Ectodermal cell (in vitro differentiated cells): ENCODE measurements at regions not wholly inside any gene's neighbourhood (a gene's known extent, or its start where the extent isn't known, plus 50 kb on each side); places are given as distances from the start of the nearest gene placed in this dataset.

ENCODE experiments used
- H3K27ac ChIP-seq: 2 replicates; pipeline ENCODE4 v1.7.0; 2013; ENCODE audit warnings: mild to moderate bottlenecking, low read depth, low read length; ENCODE audit not compliant: insufficient read depth, poor library complexity, severe bottlenecking
- H3K27me3 ChIP-seq: 2 replicates; pipeline ENCODE4 v1.7.0; 2013; ENCODE audit warnings: mild to moderate bottlenecking, low read length; ENCODE audit not compliant: insufficient read depth, control insufficient read depth, poor library complexity, severe bottlenecking
- H3K36me3 ChIP-seq: one replicate; pipeline ENCODE4 v1.7.0; 2013; ENCODE audit warnings: low read length; ENCODE audit not compliant: control insufficient read depth, insufficient read depth
- H3K4me1 ChIP-seq: one replicate; pipeline ENCODE4 v1.7.0; 2013; ENCODE audit warnings: low read length; ENCODE audit not compliant: control insufficient read depth, insufficient read depth
- H3K4me3 ChIP-seq: 2 replicates; pipeline ENCODE4 v1.7.0; 2013; ENCODE audit warnings: low read depth, low read length, control low read depth; ENCODE audit not compliant: insufficient read depth
- H3K9me3 ChIP-seq: 2 replicates; pipeline ENCODE4 v1.7.0; 2013; ENCODE audit warnings: mild to moderate bottlenecking, low read length, moderate library complexity; ENCODE audit not compliant: control insufficient read depth
- WGBS, 2 experiments: methylation state at CpG; one replicate each; pipeline ENCODE4 v1.1.7; 2013; ENCODE audit warnings: missing lambda C conversion rate in 2 of 2; 5-methylcytosine and 5-hydroxymethylcytosine counted together

DNA sequence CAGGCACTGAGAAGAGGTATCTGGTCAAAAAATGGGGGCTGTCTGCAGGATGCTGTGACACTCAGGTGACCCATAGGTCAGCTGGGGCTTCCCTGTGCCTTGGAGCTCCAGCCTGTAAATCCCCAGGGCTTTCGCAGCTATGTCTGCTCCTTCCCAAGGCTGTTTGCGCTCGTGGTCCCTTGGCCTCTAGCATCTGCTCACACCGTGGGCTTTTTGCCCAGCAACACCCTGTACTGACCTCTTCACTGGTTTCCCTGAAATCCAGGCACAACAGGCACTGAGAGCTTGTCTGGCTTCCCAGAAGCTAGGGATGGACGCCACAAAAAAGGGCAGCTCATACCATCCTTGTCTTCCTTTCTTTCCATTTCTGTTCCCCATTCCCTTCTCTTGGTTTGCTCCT is 280.3 kb upstream of the HABP2 start:
- Histone ChIP-seq H3K27ac (no peak overlapping the region), H3K4me1 (peaks cover 13% of the 10 kb centered on the region), H3K27me3 (no peaks in the 10 kb centered on the region), H3K4me3 (no peak overlapping the region), H3K36me3 (no peaks in the 10 kb centered on the region), H3K9me3 (no peaks in the 10 kb centered on the region)
- WGBS, 2 experiments = 92% methylated on average over 5 of the region's 5 CpGs

DNA sequence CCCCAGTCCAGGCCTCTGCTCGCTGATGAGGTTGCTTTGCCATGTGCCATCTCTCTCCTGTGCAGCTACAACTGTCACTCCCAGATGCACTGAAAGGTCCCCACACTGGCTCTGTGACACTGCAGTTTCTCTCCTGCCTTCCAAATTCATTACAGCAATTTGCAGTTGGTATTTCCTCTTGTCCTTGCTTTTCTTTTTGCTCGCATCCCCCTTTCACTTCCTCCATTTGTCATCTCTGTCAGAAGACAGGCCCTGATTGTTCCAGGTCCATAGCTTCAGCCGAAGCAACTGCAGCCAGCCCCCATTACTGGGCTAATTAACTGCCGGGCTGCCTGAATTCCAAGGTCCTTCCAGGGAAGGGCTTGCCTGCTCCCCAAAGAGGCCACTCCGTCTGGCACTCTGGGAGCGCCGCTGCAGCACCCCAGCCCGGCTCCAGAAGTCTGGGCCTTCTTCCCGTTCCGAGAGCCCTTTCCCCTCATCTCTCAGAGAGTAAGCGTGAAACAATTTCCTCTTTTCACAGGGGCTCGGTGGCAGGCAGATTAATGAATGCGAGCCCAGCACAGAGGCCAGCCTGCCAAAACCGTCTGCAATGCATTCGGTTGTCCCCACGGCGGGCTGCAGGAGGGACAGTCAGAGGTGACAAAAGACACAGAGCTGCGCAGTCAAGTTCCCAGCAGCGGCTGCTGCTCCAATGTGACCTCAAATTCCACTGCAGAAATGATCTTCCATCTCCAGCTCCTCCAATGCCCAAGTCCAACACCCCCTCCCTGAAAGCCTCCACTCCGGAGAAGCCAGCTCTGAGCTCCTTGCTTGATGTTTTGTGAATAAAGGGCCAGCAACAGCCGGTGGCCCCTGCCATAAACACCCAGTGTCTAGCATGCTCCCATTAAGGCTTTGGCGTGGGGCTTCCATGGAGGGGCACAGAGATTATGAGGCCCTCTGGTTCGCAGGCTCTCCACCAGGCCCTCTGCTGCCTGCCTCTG is 279.4 kb upstream of the HABP2 start:
- H3K4me1 ChIP-seq = peaks cover 13% of the 10 kb centered on the region
- H3K9me3 ChIP-seq = no peaks in the 10 kb centered on the region
- H3K27me3 ChIP-seq = no peaks in the 10 kb centered on the region
- H3K27ac ChIP-seq = peak overlapping the region; percentile 52
- no peaks in the 10 kb centered on the region for H3K36me3 ChIP-seq
- WGBS, 2 experiments = 65 to 72% methylated on average over 23 of the region's 23 CpGs
- H3K4me3 ChIP-seq = no peak overlapping the region

DNA sequence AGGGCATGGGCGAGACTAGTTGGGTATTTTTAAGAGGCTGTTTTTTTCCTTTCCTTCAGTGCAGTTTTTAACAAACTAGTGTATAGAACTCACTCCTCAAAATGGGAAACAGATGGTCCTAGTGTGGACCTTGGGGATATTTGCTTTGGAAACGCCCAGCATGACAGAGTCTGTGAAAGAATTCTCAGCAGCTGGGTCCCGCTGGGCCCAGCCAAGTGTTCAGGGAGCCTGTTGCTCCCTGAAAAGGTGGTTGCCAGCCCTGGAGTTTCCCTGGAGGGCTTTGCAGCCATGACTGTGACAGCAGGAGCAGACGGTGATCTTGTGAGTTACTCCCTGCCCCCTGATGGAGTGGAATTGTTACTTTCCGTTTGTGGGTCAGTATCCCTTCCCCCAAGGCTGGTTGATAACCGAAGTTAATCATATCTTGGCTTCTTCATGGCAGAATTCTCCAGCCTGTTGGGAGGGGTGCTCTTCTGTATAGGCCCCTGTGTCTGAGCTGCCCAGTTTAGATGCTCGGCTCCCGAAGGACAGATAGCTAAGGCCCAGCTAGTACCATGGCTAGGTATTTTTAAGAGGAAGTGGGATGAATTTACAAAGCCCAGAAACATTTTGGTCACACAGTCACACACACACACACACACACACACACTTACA is 278.6 kb upstream of the HABP2 start:
- Histone ChIP-seq H3K4me3 (no peak overlapping the region), H3K36me3 (no peaks in the 10 kb centered on the region), H3K27me3 (no peaks in the 10 kb centered on the region), H3K4me1 (peaks cover 13% of the 10 kb centered on the region), H3K9me3 (no peaks in the 10 kb centered on the region), H3K27ac (no peak overlapping the region)
- 83 to 84% methylated on average over 8 of the region's 8 CpGs for WGBS, 2 experiments

DNA sequence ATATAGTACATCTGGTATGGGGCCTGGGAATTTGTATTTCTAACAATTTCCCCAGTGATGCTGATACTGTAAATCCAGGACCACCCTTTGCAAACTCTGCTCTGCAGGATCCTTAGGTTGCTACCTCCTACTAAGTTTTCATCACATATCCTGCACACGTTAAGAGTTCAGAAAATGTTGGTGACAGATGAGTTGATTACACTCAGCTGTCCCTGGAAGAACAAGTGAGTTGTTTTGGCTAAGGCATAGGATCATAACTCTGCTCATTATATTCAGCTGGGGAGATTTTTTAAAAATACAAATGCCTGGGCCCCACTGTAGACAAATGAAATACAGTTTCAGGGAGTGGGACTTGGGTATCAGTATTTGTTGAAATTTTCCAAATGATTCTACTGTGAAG is 274.6 kb upstream of the HABP2 start:
- Histone ChIP-seq H3K4me1 (peaks cover 8% of the 10 kb centered on the region), H3K9me3 (no peaks in the 10 kb centered on the region), H3K27me3 (no peaks in the 10 kb centered on the region), H3K27ac (no peak overlapping the region), H3K36me3 (no peaks in the 10 kb centered on the region), H3K4me3 (no peak overlapping the region)
- 92 to 100% methylated on average over 1 of the region's 1 CpG for WGBS, 2 experiments

DNA sequence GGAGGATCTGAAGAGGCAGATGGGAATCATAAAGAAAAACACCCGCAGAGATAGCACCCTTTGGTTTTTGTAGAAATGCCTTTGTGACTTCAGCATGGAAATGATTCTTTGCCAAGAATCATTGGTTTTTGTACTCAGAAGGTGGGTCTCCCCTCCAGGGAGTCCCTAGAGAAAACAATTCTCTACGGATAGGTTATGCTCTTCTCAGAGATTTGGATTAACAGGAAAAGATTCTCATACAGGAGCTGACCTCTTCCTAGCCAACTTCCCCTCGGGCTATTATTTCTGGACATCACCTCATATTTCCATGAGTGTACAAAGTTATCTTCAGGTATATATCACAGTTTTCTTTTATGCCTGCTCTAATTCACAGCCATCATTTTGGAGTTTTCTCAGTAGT is 274.2 kb upstream of the HABP2 start:
- peaks cover 3% of the 10 kb centered on the region for H3K4me1 ChIP-seq
- no peak overlapping the region for H3K27ac ChIP-seq
- H3K9me3 ChIP-seq = no peaks in the 10 kb centered on the region
- 88 to 94% methylated on average over 3 of the region's 3 CpGs for WGBS, 2 experiments
- no peaks in the 10 kb centered on the region for H3K27me3 ChIP-seq
- no peak overlapping the region for H3K4me3 ChIP-seq
- H3K36me3 ChIP-seq = no peaks in the 10 kb centered on the region

DNA sequence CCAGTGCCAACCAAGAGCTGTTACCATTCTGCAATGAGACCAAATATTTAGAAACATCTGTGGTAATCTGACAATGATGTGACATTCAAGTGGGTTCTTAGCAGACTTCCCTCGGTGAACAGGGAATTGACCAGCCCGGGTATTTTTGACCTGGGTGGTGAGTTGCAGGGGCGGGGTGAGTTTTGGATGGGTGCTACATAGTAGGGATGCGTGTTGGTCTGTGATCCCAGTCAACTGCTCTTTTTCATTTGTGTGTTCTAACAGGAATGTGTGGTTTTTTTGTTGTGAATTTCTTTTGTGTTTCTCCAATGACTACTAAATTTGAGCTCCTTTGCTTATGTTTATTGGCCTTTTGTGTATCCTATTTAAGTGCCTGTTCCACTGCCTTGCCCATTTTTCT is 273.6 kb upstream of the HABP2 start:
- 93% methylated on average over 4 of the region's 4 CpGs for WGBS, 2 experiments
- H3K9me3 ChIP-seq = no peaks in the 10 kb centered on the region
- no peak overlapping the region for H3K27ac ChIP-seq
- H3K27me3 ChIP-seq = no peaks in the 10 kb centered on the region
- no peaks in the 10 kb centered on the region for H3K36me3 ChIP-seq
- no peaks in the 10 kb centered on the region for H3K4me1 ChIP-seq
- no peak overlapping the region for H3K4me3 ChIP-seq

DNA sequence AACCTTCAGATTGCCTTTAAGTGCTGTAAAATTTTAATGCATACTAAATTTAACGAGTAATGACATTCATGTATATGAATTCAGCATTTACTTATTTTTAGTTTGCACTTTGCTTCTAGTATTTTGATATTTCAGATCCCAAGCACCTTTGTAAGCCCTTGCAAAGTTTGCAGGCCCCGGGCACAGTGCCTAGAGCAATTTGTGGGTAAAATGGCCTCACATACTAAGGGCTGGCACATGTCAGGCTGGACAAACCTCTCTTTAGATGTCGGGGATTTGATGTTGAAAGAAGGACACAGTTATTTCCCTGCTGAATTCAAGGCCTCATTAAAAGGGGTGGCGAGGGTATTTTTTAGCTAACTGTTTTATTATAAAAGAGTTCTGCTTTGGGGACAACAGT is 270.3 kb upstream of the HABP2 start:
- no peaks in the 10 kb centered on the region for H3K36me3 ChIP-seq
- no peak overlapping the region for H3K27ac ChIP-seq
- no peaks in the 10 kb centered on the region for H3K27me3 ChIP-seq
- no peaks in the 10 kb centered on the region for H3K4me1 ChIP-seq
- WGBS, 2 experiments = 92 to 94% methylated on average over 3 to 4 of the region's 4 CpGs
- H3K9me3 ChIP-seq = no peaks in the 10 kb centered on the region
- no peak overlapping the region for H3K4me3 ChIP-seq

DNA sequence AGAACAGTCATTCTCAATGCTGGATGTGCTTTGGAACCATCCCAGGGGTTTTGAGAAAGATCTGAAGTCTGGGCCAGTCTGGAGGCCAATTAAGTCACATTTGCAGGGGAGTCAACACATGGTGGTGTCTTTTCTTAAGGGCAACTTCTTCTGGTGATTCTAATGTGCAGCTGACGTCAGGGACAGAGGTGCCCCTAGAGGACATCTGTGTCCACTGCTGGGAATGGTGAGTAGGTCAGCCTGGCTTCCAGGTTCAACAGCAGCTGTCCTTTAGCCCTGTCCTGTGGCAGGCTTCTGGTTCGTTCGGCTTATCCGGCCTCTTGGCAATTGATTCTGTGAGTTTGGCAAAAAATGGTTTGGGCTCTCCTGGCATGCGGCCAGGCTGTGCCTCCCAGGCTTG is 269.7 kb upstream of the HABP2 start:
- H3K9me3 ChIP-seq = no peaks in the 10 kb centered on the region
- no peak overlapping the region for H3K27ac ChIP-seq
- H3K4me3 ChIP-seq = no peak overlapping the region
- H3K36me3 ChIP-seq = no peaks in the 10 kb centered on the region
- H3K27me3 ChIP-seq = no peaks in the 10 kb centered on the region
- WGBS, 2 experiments = 89 to 94% methylated on average over 5 of the region's 5 CpGs
- no peaks in the 10 kb centered on the region for H3K4me1 ChIP-seq

DNA sequence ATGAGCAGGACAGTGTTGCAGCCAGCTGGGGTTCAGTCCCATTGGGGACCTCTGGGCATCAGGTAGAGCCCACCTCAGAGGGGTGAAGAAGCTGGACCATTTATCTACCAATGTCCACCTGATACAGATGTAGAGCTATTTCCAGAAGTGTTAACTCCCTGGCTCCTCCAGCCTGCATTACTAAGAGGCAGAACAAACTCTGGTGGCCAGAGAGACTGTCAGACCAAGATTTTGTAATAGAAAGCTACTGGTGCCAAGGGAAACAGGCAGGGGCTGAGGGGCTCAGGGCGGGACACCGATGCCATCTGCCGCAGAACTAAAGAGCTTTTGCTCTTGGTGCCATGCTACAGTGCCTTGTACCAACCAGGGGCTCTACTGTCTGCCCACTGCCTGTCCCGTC is 268.2 kb upstream of the HABP2 start:
- Histone ChIP-seq H3K4me3 (no peak overlapping the region), H3K27me3 (no peaks in the 10 kb centered on the region), H3K9me3 (no peaks in the 10 kb centered on the region), H3K27ac (no peak overlapping the region), H3K4me1 (no peaks in the 10 kb centered on the region), H3K36me3 (no peaks in the 10 kb centered on the region)
- WGBS, 2 experiments = 92 to 96% methylated on average over 4 of the region's 4 CpGs

DNA sequence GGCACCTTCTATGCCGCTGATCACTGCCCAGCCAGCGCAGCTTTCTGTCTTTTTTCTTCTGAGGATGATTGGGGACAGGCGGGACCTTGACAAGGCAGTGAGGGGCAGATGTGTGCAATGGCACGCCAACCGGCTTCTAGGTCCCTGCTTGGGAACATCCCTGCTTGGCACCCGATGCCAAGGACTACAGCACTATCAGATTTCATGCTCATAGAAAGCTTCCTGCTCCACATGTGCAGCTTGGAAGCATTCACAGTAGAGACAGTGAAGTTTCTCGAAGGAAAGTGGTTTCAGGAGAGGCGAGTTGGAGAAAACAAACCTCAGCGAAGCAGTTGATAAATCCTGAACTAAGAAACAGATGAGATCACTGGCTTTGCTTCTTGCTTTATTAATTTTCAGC is 267.5 kb upstream of the HABP2 start:
- Histone ChIP-seq H3K4me3 (no peak overlapping the region), H3K4me1 (no peaks in the 10 kb centered on the region), H3K36me3 (no peaks in the 10 kb centered on the region), H3K9me3 (no peaks in the 10 kb centered on the region), H3K27me3 (no peaks in the 10 kb centered on the region), H3K27ac (no peak overlapping the region)
- WGBS, 2 experiments = 95% methylated on average over 9 of the region's 9 CpGs
